SIG-M5 (cell line): ENCODE measurements at regions not wholly inside any gene's neighbourhood (a gene's known extent, or its start where the extent isn't known, plus 50 kb on each side); places are given as distances from the start of the nearest gene placed in this dataset.

Experiments
- DNase-seq: peaks from one replicate; lab custom pipeline; 2025; lab: John Stamatoyannopoulos, UW

DNA sequence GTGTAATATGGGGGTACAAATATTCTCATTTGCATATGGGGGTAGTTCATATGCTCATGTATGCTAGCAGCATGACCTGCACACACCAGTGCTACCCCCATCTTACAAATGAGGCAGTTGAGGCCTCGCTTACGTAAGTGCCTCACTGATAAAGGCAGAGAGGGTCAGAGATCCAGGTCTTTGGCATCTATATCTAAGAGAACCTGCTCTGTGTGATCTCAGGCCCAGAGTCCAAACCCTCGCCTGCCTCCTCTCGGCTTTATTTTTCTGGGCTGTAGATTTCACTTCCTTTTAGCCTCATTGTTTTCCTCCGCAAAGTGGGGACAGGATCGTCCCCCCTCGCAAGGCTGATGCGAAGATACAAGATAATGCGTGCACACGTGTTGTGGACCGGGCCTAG is 325.2 kb downstream of the MN1 start:
- no peak for DNase-seq

DNA sequence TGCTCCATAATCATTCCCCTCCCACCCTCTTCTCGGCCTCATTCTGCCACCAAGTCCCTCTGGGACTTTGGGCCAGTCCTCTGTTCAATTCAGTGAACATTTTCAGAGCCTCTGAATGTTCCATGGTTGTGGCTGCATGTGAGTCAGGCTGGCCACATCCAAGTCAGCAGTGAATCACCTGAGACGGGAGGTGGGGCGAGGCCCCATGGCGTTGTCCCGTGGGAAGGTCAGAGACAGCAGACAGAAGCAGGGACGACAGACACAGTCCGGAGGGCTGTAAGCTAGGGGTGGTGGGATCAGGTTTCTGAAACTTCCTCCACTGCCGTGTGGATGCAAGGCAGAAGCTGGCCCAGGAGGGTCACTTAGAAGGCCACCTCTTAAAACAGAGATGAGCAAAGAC is 324.8 kb downstream of the MN1 start:
- no peak for DNase-seq

DNA sequence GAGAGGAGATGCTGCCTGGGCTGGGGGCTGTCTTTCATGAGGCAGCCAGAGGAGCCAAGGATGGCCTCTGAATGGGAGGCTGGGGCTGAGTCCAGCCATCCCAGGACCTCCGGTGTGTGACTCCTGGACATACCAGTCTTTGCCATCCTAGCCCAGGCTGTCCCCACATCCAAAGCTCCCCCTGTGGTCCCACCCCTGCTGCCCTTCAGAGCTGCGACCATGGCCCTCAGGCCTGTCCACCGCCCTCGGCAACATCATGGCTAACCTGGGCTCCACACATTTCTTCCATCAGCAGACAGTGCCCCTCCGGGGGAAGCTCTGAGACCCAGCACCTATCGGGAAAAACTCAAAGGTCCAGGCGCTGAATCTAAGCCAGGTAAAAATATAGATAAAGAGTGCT is 324.4 kb downstream of the MN1 start:
- DNase-seq: no peak

DNA sequence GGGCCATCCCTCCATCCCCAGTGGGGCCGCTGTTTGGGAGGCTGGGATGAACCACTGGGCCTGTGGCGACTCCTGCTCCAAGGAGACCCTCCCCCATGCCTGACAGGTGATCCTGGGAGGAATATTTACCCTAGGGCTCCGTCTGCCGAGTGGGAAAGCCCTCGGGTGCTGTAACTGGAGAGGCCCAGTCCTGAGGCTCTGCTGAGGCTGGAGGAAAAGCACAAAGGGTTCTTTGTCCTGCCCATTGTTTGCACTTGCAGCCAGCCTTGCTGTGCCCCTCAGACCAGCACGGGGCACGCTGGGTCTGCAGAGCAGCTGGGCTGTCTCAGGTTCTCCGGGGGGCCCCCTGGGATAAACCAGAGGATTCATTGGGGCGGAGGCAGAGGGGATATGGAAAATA is 321.1 kb downstream of the MN1 start:
- DNase-seq: no peak

DNA sequence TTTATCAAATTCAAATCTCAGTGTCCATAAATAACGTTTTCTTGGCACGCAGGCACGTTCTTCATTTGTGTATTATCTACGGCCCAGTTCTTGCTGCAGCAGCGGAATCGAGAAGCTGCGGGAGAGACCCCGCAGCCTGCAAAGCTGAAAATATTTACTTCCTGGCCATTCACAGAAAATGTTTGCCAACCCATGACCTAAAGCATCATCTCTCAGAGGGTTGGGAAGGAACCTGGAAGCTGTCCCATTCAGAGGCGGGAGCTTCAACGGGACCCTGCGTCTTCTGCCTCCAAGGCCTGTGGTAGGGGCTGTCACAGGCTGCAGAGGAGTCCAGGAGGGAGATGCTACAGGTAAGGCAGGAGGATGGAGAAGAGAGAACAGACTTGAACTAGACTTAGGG is 319.2 kb downstream of the MN1 start:
- DNase-seq: no peak

DNA sequence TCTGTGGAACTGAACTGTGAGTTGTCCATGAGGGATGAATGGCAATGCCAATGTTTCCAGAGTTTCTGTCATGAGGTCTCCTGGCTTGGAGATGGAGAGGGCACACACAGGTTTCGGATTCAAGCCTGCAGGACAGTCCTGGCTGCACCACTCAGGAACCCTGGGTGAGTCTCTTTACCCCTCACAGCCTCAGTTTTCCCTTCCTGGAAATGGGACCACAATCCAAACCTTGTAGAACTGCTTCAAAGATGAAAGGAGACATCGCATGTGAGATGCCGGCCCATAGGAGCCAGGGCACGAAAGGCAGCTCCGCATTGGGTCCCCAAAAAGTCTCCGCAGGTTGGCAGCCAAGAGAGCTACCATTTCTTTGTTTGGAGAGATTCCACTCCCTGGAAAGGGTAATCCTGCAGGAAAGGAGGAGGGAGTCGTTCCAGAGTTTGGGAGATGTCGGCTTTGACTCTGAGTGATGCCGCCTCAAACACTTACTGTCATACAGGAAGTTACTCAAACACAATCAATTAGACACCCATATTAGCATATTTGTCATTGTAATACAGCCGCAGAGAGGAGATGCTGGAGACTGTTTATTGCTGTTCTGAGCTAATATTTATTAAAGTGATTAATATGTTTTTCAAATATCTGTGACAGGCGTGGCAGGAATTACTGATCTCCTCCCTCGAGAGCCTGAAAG is 318.3 kb downstream of the MN1 start:
- no peak for DNase-seq

DNA sequence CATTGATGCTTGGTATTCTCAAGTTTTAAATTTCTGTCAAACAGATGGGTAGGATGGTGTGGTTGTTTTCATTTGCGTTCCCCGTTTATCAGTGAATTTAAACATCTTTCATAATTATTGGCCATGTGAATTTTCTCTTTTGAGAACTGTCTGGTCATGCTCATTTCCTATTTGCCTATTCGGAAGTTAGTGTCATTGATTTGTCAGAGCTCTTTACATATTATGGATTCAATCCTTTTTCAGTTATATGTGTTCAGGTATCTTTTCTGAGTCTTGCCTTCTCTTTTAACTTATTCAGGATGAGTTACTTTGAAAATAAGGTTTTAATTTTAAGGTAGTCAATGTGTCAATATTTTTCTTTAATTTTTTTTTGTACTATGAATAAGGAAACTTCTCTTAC is 315.7 kb downstream of the MN1 start:
- DNase-seq: no peak

DNA sequence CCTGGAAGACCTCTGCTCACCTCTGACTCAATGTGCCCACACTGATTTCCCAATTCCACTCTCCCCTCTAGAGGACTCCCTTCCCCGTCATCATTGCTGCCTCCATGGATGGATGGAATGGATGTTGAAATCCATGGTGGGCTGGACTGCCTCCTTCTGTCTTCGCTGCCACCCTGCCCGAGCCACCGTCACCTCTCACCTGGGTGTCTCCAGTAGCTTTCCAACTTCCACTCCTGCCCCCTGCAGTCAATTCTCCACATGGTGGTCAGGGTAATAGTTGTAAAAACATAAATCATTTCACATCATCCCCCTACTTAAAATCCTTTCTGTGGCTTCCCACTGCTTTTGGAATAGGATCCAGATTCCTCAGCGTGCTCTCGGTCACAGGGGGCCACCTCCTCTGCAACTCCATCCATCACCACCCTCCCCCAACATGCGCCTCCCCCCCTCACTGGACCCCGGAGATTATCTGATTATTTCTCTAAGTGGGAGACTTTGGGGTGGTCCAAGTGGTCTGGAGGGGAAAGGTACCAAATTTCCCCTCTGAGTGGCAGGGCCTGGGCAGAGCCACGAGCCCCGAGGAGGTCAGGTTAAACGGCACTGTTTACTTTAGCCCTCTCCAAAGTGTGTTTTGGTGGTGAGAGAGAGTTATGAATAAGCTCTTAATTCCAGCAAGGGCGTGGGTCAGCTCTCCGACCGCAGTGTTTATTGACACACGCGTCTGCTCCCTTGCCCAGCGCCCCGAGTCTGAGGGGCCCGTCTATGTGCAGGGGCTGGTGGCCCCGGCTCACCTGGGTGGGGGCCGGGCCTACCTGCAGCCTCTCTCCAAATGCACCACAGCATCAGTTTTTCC is 313.7 kb downstream of the MN1 start:
- no peak for DNase-seq

DNA sequence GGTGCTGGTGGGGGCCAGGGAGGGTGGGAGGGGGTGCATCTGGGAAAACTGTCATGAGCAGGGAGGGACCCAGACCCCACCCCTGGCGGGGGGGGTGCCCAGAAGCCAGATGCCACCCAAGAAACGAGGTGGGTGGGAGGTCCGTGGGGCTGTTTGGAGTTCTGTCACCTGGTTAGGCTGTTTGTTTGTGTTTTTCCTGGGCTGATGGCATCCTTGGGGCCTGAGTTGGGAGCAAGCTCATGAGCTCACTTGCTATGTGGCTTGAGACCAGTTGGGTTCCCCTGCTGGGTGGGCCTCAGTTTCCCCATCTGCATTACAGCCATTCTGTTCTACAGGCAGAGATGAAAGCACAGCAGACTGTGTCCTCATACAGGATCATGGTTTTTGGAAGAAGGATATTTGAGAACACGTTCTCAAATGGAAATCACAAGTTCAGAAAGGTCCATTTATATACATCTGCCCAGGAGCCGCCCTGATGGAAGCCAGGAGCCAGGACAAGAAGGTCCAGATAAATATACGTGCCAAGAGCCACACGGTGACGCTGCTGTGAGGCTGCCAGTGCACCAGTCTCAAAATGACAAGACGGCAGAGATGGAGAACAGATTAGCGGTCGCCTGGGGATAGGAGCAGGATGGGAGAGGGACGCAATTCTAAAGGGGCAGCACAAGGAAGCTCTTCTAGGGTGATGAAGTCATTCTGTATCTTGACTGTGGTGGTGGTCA is 312.9 kb downstream of the MN1 start:
- DNase-seq: no peak

DNA sequence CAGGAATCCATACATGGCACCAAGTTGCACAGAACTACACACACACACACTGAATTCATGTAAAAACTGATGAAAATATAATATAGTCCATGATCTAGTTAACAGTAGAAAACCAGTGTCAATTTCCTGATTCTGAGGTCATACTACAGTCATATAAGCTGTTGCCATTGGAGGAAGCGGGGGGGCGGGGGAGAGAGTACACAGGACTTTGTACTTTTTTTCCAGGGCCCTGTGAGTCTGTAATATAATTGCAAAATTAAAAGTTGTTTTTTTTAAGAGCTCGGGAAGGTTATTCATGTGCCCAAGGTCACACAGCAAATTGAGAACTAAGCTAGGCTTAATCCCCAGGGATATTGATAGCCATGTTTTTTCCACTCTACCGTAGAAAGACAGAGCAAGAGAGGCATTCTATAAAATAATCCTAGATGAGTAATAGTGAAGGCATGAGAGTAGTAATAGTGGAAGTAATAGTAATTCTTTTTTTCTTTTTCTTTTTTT is 312.3 kb downstream of the MN1 start:
- DNase-seq: no peak

DNA sequence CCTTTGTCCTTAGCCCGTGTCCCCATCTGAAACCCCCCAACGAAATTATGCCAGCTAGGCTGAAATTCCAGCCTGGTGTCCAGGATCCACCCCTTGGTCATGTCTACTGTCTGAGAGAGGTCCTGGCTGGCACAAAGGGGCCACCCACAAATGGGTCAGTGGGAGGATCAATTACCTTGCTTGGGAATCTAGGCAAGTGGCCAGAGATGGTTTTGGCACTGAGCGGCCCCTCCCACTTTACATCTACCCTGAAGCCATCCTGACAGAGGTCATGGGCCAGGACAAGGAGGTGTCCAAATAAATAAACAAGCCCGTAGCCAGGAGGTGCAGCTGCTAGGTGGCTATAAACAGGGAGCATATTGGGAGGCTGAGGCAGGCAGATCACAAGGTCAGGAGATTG is 311.5 kb downstream of the MN1 start:
- DNase-seq: no peak

DNA sequence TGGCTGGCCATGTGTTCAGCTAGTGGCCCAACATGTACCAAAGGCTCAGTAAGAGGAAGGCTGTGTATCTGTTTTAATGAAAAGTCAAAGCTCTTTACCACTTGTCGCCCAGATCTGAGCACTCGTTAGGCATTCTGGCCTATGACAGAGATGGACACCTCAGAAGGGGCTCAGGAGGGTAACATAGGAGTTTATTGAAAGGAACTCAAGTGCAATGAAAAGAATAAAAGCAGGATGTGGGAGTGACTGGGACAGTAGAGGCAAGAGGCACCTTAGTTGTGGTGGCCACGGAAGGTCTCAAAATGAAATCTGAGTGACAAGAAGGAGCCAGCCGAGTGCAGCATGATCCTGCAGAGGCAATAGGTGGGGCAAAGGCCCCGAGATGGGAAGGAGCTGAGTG is 309.7 kb downstream of the MN1 start:
- no peak for DNase-seq

DNA sequence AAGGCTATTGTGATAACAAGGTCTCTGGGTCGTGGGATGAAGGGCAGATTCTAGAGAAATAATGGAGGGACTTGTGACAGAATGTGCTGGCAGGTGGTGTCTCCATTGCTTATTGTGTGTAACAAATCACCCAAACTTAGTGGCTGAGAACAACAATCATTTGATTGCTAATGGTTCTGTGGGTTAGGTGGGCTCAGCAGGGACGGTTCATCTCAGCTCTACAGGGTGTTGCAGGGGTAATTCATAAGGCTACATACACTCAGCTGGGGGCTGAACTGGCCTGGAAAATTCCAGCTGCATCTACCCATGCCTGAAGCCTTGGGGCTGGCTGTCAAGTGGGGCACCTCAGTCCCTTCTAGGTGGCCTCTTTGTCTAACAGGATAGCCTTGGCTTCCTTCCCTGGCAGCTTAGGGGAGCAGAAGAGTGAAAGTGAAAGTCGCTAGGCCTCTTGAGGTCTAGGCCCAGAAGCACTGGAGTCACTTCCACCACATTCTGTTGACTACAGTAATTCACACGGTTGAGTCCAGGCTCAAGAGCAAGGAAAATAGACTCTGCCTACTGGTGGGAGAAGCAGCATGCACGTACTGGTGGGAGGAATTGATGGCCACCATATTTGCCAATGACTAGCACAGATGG is 308.9 kb downstream of the MN1 start:
- DNase-seq: no peak

DNA sequence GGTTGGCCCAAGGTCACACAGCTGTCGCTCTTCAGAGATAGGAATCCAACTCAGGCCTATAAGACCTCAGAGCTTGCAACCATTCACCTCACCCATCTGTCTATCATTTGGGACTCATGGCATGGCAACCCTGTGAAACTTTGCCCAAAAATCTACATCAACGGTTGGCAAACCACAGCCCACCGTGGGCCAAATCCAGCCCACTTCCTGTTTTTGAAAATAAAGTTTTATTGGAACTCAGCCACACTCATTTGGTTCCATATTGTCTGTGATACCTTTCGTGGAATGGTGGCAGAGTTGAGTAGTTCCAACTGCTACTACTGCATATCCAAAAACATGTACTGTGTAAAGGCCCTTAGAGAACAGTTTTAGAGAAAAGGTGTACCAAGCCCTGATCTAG is 307.8 kb downstream of the MN1 start:
- no peak for DNase-seq

DNA sequence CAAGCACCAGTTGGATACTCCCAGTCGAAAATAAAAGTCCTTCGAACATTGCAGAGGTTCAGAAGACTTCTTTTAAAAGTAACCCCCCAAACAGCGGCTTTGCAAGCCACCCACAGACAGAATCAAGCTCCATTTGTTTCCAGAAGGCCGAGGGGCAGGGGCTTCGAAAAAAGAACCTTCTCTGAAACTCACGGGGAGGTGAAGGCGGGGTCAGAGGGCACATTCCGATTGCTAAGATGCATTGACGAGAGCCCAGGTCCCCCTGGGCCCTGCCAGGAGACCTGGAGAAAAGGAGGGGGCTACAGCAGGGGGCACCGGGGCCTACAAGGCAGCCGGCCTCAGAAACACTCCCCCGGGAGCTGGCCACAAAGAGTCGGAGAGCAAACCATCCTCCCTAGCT is 306.8 kb downstream of the MN1 start:
- DNase-seq: no peak

DNA sequence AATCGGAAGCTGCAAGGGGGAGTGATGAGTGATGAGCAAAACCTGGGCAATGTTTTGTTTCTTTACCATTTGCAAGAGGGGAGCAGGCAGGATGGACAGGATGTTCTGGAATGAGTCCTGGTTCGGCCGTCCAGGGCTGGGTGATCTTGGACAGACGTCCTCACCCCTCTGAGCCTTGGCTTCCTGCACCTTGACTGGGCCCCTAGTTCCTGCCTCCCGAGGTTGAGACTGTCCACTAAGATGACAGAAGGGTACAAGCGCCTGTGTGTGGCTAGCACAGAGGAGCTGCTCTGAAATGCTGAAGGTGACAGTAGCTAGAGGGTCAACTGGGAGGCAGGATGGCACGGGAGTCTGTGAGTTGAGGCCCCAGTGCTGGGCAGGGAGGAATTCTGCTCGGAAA is 306.2 kb downstream of the MN1 start:
- no peak for DNase-seq

DNA sequence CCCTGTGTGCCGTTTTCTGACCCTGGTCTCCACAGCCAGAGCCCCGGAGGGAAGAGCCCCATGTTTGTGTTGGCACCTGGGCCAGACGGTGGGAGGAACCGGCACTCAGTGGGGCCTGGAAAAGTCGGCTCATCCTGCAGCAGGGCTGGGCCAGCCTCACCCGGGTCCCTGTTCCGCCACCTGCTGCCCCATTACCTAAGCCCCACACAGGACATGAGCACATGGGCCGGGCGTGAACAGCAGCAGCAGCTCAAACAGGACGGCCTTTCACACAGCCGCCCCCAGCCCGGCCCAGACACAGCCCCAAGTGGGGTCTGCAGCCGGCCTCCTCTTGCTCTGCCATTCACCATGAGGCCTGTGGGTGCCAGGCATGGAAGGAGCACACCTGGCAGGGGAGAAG is 302.4 kb downstream of the MN1 start:
- no peak for DNase-seq

DNA sequence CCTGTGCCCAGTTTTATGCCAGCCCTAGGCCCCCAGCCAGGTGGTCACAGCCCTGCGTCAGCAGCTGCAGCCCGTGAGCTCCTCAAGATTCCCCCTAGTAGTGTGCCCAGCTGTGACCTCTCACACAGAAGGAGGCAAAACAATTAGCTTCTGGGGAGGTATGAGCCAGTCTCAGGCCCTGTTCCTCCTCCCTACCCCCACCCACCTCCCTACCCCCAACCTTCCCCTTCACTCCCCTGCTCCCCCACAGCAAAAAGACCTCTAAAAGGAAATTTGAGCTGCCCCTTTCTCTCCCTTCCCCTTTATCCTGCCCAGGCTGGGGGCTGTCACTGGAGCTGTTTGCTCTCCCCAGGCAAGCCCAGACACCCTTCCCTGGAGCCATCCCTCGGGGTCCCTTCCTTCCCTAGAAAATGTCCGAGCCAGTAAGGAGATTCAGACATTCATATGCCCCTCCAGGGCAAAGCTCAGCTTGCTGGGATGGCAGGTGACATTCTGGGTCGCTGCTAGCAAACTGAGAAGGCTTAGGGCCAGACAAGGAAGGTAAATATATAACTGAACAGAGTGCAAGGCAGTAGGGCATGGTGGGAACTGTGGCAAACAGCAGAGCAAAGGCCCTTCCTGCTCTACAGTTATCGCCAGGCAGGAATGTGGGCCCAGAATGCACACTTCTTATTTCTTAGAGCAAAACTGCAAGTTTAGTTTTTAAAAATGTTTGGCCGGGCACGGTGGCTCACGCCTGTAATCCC is 300.2 kb downstream of the MN1 start:
- no peak for DNase-seq

DNA sequence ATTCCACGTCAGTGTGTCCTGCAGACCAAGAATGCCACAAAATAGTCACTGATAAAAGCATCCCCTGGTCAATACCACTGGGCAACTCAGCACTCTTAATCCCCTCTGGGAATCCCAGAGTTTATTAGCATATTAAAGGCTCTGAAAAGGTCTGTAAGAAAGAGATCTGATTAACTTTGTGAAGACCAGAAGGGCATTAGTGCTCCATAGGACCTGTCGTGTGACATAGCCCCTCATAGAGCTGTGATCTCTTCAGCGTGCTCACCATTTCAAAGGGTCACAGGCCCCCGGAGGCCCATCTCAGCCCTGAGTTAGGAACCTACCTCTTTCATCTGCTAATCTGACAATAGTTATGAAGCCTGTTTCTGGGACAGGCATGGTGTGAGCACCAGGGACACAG is 299.2 kb downstream of the MN1 start:
- DNase-seq: no peak

DNA sequence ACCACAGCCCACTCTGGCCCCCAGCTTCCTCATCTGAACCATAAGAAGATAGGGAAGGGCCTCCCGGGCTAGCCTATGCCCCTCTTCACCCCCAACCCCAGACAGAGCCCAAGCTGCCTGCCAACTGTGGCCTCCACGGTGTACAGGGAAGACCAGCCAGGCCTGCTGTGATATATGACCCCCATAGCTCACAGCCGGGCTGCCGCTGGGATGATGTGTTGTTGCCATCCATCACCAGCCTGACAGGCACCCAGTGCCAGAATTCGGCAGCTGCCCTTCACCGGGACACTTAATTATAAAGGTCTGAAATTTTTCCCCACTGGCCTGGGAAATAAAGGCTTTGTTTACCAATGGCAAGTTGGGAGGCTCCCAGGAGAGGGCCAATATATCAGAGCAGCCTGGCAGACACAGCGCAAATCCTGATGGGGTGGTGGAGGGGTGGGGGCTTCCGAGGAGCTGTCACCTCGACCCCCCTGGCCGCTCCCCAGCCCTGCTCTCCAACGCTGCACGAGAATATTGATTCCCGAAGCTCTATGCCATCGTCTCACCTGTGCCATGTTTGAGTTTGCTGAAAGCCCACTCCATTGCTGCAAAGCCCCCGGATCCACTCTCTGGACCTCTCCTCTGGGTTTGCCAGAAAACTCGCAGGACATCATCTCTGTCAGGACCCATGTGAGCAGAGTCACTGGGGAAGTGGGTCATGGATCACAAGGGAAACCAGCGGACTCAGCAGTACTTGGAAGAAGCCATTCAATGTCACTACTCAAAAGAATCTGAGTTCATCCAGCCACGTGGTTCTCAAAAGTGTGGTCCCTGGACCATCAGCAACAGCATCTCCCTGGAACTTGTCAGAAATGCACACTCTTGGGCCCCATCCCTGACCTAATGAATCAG is 296.9 kb downstream of the MN1 start:
- DNase-seq: no peak
